ENCODE measurements at regions not wholly inside any gene's neighbourhood (a gene's known extent, or its start where the extent isn't known, plus 50 kb on each side); places are given as distances from the start of the nearest gene placed in this dataset.

DNA sequence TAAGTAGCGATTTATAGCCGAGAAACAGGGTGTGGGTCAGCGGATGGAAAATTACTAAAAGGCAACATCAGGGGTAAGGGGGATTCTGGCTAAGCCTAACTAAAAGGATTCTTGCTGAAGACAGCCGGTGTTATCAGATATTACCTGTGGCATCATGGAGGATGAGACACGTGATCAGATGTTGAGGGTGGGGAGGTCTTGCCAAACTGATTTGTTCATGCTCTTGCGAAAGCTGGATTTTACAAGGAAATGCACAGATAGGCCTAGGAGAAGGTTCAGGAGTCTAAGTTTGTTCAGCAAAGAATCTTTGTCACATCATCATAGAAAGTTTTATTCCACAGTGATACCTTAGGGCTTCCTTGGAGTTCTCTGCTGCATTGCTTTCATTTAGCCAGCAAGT is 396.8 kb upstream of the TBL1XR1 start:
- no peak overlapping the region for H3K9ac ChIP-seq (ENCODE audit: low read depth, low read length, poor library complexity, severe bottlenecking)
- H2AFZ ChIP-seq (ENCODE audit: low read length), result peak overlapping the region; percentile 22; the same call in 1 of the 2 replicates
- H3F3A ChIP-seq (ENCODE audit: low read depth), result no peaks in the 10 kb centered on the region
- H3K9me2 ChIP-seq (replicated peaks; ENCODE audit: low read depth, low read length), result no peaks in the 10 kb centered on the region
- no peaks in the 10 kb centered on the region for H3K79me2 ChIP-seq (ENCODE audit: insufficient read depth, low read length)
- no peaks in the 10 kb centered on the region for H3K27me3 ChIP-seq (ENCODE audit: insufficient read depth, low read length, poor library complexity, severe bottlenecking)
- no peak for TF ChIP-seq EZH2phosphoT487 (IDR thresholded peaks at IDR 0.05; ENCODE audit: borderline replicate concordance)
- TF ChIP-seq, protein P1, sequence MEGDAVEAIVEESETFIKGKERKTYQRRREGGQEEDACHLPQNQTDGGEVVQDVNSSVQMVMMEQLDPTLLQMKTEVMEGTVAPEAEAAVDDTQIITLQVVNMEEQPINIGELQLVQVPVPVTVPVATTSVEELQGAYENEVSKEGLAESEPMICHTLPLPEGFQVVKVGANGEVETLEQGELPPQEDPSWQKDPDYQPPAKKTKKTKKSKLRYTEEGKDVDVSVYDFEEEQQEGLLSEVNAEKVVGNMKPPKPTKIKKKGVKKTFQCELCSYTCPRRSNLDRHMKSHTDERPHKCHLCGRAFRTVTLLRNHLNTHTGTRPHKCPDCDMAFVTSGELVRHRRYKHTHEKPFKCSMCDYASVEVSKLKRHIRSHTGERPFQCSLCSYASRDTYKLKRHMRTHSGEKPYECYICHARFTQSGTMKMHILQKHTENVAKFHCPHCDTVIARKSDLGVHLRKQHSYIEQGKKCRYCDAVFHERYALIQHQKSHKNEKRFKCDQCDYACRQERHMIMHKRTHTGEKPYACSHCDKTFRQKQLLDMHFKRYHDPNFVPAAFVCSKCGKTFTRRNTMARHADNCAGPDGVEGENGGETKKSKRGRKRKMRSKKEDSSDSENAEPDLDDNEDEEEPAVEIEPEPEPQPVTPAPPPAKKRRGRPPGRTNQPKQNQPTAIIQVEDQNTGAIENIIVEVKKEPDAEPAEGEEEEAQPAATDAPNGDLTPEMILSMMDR (conservative IDR thresholded peaks at IDR 0.05; ENCODE audit: low read length), result no peak
- H3K9me3 ChIP-seq (ENCODE audit: insufficient read depth, low read depth, low read length), result no peaks in the 10 kb centered on the region
- H3K4me3 ChIP-seq (ENCODE audit: low read length, poor library complexity, severe bottlenecking), result no peak overlapping the region
- H3K4me2 ChIP-seq (ENCODE audit: low read depth, low read length, poor library complexity, severe bottlenecking), result no peak overlapping the region
- no peaks in the 10 kb centered on the region for H3K36me3 ChIP-seq (ENCODE audit: insufficient read depth, low read length)
- H3K4me1 ChIP-seq (ENCODE audit: insufficient read depth, low read length, poor library complexity, severe bottlenecking), result peaks cover 76% of the 10 kb centered on the region
- no peaks in the 10 kb centered on the region for H4K20me1 ChIP-seq (ENCODE audit: insufficient read depth, low read length, poor library complexity, severe bottlenecking)

DNA sequence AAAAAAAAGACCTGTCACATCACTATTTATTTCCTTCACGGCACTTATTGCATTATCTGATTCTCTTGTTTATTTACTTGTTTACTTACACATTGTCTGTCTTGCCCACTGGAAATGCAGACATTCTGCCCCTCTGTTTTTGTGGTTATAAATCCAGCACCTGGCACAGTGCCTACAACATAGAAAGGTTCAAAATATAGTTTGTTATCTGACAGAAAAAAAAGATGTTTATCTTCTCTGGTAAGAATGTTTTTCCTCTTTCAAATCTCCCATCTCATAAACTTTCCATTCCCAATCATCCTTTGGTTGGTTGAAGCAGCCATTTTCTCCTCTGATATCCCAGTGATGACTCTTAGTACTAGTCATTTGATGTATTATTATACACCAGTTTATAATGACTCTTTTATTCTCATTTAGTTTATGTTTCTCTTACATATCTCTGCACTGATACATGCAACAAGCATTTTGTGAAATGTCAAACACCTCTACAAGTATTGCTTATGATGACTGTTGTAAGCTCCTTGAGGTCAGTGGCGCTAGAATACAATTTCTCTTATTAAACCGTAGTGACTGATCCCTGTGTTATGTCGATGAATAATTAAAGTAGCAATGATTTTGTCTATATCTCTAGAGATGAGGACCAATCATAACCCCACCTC is 398.4 kb upstream of the TBL1XR1 start:
- Histone ChIP-seq H3F3A (ENCODE audit: low read depth) (no peaks in the 10 kb centered on the region), H3K79me2 (ENCODE audit: insufficient read depth, low read length) (no peaks in the 10 kb centered on the region), H3K4me1 (ENCODE audit: insufficient read depth, low read length, poor library complexity, severe bottlenecking) (peaks cover 81% of the 10 kb centered on the region), H3K4me2 (ENCODE audit: low read depth, low read length, poor library complexity, severe bottlenecking) (no peak overlapping the region), H3K9me2 (replicated peaks; ENCODE audit: low read depth, low read length) (no peaks in the 10 kb centered on the region), H4K20me1 (ENCODE audit: insufficient read depth, low read length, poor library complexity, severe bottlenecking) (no peaks in the 10 kb centered on the region), H3K9ac (ENCODE audit: low read depth, low read length, poor library complexity, severe bottlenecking) (no peak overlapping the region), H2AFZ (ENCODE audit: low read length) (no peak overlapping the region), H3K27me3 (ENCODE audit: insufficient read depth, low read length, poor library complexity, severe bottlenecking) (no peaks in the 10 kb centered on the region), H3K36me3 (ENCODE audit: insufficient read depth, low read length) (no peaks in the 10 kb centered on the region), H3K9me3 (ENCODE audit: insufficient read depth, low read depth, low read length) (no peaks in the 10 kb centered on the region), H3K4me3 (ENCODE audit: low read length, poor library complexity, severe bottlenecking) (no peak overlapping the region)
- TF ChIP-seq, protein P1 (conservative IDR thresholded peaks at IDR 0.05; ENCODE audit: low read length), result no peak
- no peak for TF ChIP-seq EZH2phosphoT487 (IDR thresholded peaks at IDR 0.05; ENCODE audit: borderline replicate concordance)

DNA sequence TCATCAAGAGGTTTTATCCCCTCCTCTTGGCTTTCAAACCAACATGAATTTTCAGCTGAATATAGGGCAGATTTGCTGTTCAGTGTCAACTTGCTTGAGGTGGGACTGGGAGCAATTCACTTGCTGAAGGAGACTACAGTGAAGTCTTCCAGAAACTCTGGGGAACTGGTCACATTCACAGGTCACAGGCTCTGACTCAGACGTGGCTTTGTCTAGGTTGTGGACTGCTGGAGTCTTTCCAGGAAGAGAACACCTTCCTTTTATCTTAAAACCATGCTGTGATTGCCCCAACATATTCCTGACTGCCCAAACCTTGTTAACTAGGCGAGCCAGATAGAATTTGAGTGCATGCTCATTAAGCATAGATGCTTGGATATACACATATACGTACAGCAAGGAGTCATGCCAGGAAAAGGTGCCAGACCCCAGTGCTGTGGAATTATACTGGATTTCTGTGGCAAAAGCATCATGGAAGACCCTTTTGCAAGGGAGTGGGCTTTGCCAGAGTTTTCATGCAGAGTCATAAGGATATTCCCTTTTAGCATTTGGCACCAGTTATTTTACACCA is 399.1 kb upstream of the TBL1XR1 start:
- H3K79me2 ChIP-seq (ENCODE audit: insufficient read depth, low read length), result no peaks in the 10 kb centered on the region
- no peak overlapping the region for H2AFZ ChIP-seq (ENCODE audit: low read length)
- peaks cover 80% of the 10 kb centered on the region for H3K4me1 ChIP-seq (ENCODE audit: insufficient read depth, low read length, poor library complexity, severe bottlenecking)
- no peaks in the 10 kb centered on the region for H3K27me3 ChIP-seq (ENCODE audit: insufficient read depth, low read length, poor library complexity, severe bottlenecking)
- no peak overlapping the region for H3K4me3 ChIP-seq (ENCODE audit: low read length, poor library complexity, severe bottlenecking)
- H3K4me2 ChIP-seq (ENCODE audit: low read depth, low read length, poor library complexity, severe bottlenecking), result no peak overlapping the region
- no peaks in the 10 kb centered on the region for H3K36me3 ChIP-seq (ENCODE audit: insufficient read depth, low read length)
- TF ChIP-seq, protein P1 (conservative IDR thresholded peaks at IDR 0.05; ENCODE audit: low read length), result no peak
- no peak for TF ChIP-seq EZH2phosphoT487 (IDR thresholded peaks at IDR 0.05; ENCODE audit: borderline replicate concordance)
- H3F3A ChIP-seq (ENCODE audit: low read depth), result no peaks in the 10 kb centered on the region
- no peaks in the 10 kb centered on the region for H4K20me1 ChIP-seq (ENCODE audit: insufficient read depth, low read length, poor library complexity, severe bottlenecking)
- no peaks in the 10 kb centered on the region for H3K9me2 ChIP-seq (replicated peaks; ENCODE audit: low read depth, low read length)
- H3K9ac ChIP-seq (ENCODE audit: low read depth, low read length, poor library complexity, severe bottlenecking), result no peak overlapping the region
- no peaks in the 10 kb centered on the region for H3K9me3 ChIP-seq (ENCODE audit: insufficient read depth, low read depth, low read length)

All from Loucy (cell line).